ENCODE measurements at regions not wholly inside any gene's neighbourhood (a gene's known extent, or its start where the extent isn't known, plus 50 kb on each side); places are given as distances from the start of the nearest gene placed in this dataset.
"Not testable (repeated sequence)": the region's sequence is repeated elsewhere in the genome, so short reads cannot be mapped to it uniquely, and the experiment has no call there.

DNA sequence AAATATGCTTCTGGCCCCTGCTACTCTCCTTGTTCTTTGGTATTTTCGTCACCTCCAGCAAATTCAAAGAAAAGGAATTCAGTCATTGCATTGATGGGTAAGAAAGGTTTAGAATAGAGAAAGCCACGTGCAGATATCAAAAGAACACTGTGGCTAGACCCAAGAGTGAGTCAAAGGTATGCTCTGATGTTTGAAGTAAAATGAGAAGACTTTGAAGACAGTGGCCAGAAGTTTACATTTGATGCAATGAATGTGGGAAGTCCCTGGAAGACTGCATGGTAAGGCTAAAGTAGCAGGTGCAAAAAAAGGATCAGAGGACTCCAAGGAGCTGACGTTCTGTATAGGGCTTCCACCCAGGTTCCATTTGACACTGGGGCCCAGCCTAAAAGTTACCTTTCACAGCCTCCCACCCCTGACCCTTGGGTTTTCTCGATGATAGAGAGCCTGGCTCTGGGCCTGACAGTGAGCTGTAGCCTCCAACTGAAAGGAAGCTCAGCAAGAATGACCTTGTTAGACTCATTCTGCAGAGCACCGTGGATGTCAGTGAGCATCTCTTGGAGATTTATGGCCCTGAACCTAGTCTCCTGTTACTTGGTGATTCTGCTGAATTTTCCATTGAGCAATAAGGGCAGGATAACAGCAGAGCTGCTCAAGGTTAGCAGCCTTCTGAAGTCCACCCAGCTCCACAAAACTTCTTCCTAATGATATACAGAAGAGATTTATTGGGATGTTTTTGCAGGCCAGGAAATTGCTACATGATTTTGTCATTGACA lies 223.7 kb upstream of the RBBP8 start:
- Mint-ChIP-seq H3K27me3 (peaks cover 2% of the 10 kb centered on the region), H3K9me3 (no peaks in the 10 kb centered on the region), H3K36me3 (no peaks in the 10 kb centered on the region), H3K4me1 (peaks cover 3% of the 10 kb centered on the region), H3K4me3 (no peak overlapping the region), H3K27ac (no peak overlapping the region)
- ATAC-seq (ENCODE audit: low read depth) (no peak), DNase-seq (no peak)
- POLR2A ChIA-PET = no interaction called here

DNA sequence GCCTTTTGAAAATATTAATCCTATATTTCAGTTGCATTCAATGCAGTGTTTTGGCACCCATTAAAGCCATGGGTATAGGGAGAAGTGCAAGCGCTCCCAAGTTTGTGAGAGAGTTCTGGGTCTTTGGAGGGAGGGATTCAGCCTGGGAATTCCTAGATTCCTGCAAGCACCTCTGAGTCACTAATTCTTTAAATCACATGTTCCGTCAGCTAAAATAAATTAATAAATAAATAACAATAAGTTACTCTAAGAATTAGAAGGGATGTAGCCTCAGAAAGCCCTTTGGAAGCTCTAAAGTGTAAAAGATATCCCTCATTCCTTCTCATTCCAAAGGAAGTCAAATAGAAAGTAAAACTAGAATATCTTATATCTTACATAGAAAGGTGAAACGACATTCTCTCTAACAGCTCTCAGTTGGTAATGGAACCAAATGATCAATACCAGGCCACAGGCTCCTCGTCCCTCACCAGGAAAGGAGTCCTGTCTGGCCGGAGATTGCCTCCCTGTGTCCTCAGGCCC lies 222.4 kb upstream of the RBBP8 start:
- DNase-seq (no peak), ATAC-seq (ENCODE audit: low read depth) (no peak)
- no peak overlapping the region for H3K27ac Mint-ChIP-seq
- POLR2A ChIA-PET = no interaction called here
- peaks cover 2% of the 10 kb centered on the region for H3K27me3 Mint-ChIP-seq
- H3K4me3 Mint-ChIP-seq = no peak overlapping the region
- no peaks in the 10 kb centered on the region for H3K36me3 Mint-ChIP-seq
- peaks cover 3% of the 10 kb centered on the region for H3K4me1 Mint-ChIP-seq
- H3K9me3 Mint-ChIP-seq = no peaks in the 10 kb centered on the region

DNA sequence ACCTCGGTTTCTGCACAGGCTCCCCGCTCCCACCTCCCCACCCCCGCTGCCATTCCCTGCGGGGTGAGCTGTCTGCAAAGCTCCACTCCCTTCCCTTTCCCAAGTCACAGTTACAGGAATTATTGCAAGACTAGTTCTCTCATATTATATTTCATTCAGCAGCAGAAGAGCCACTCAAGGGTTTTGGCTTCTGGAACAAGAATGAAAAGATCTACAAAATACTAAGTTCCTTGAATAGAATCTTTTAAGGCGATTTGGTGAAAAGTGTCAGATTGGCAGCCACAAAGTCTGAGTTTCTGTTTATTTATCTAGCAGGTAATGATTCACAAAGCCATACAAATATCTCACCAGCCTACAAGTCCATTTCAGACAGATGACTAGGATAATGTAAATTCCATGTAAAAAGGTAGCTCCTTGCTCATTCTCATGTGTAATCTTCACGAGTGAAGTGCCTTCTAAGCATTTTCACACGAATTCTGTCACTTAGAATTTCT lies 221.9 kb upstream of the RBBP8 start:
- Mint-ChIP-seq H3K4me3 (no peak overlapping the region), H3K27ac (no peak overlapping the region), H3K4me1 (peaks cover 3% of the 10 kb centered on the region), H3K9me3 (no peaks in the 10 kb centered on the region), H3K36me3 (no peaks in the 10 kb centered on the region), H3K27me3 (peaks cover 2% of the 10 kb centered on the region)
- POLR2A ChIA-PET = no interaction called here
- DNase-seq (no peak), ATAC-seq (ENCODE audit: low read depth) (no peak)

DNA sequence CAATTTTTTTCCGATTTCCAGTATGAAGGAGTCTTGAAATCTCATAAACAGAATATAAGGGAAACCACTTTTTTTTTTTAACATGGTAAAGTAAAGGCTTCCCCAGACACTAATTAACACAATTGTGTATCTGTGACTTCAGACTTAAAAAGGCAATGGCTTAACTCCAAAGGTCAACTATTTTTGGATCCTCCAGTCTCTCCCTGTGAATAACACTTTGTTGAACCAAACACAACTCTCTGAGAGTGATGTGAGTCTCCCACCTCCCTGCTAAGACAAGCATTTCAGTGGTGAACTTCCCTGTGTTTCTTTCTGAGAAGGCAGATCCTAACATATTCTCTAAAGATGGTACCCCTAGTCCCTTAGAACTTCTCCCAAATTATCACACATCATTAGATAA lies 219.6 kb upstream of the RBBP8 start:
- peaks cover 2% of the 10 kb centered on the region for H3K27me3 Mint-ChIP-seq

DNA sequence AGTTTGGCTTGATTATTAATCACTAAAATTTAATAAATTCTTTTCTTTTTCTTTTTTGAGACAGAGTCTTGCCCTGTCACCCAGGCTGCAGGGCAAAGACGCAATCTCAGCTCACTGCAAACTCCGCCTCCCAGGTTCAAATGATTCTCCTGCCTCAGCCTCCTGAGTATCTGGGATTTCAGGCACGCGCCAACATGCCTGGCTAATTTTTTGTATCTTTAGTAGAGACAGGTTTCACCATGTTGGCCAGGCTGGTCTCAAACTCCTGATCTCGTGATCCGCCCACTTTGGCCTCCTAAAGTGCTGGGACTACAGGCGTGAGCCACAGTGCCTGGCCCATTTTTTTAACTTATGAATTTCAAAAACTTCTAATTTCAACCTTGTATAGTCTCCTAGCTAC lies 215.6 kb upstream of the RBBP8 start:
- ATAC-seq (ENCODE audit: low read depth); H3K27ac Mint-ChIP-seq; H3K27me3 Mint-ChIP-seq; H3K4me3 Mint-ChIP-seq; H3K36me3 Mint-ChIP-seq; DNase-seq; H3K4me1 Mint-ChIP-seq; POLR2A ChIA-PET; H3K9me3 Mint-ChIP-seq: not testable (repeated sequence)

More for the DNA sequence above, 219.6 kb upstream of the RBBP8 start:
- ATAC-seq (ENCODE audit: low read depth) (no peak), DNase-seq (no peak)
- Mint-ChIP-seq H3K4me3 (no peak overlapping the region), H3K36me3 (no peaks in the 10 kb centered on the region), H3K27ac (no peak overlapping the region), H3K4me1 (peaks cover 3% of the 10 kb centered on the region), H3K9me3 (no peaks in the 10 kb centered on the region)
- POLR2A ChIA-PET = no interaction called here

DNA sequence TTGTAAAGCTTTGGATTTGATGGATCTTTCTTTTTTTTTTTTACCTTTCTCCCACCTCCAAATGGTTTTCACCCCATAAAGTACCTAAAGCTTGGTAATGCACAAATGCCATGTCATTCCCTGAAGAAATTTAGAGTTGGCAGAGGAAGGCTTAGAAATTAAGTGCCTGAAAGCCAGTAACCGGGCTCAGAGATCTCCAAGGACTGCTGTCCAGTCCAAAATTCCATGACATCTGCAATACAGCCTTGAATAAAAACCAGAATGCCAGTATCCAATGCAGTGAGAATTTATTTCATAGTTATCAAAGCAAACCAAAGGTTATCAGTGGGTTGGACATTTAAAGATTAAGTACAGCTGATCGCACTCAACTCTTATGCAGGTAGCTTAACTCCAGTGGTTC lies 209.9 kb upstream of the RBBP8 start:
- H3K27ac Mint-ChIP-seq = no peak overlapping the region
- no peaks in the 10 kb centered on the region for H3K36me3 Mint-ChIP-seq
- H3K4me3 Mint-ChIP-seq = no peak overlapping the region
- H3K9me3 Mint-ChIP-seq = no peaks in the 10 kb centered on the region
- ATAC-seq (ENCODE audit: low read depth) (no peak), DNase-seq (no peak)
- POLR2A ChIA-PET = no interaction called here
- peaks cover 2% of the 10 kb centered on the region for H3K27me3 Mint-ChIP-seq
- H3K4me1 Mint-ChIP-seq = no peaks in the 10 kb centered on the region

DNA sequence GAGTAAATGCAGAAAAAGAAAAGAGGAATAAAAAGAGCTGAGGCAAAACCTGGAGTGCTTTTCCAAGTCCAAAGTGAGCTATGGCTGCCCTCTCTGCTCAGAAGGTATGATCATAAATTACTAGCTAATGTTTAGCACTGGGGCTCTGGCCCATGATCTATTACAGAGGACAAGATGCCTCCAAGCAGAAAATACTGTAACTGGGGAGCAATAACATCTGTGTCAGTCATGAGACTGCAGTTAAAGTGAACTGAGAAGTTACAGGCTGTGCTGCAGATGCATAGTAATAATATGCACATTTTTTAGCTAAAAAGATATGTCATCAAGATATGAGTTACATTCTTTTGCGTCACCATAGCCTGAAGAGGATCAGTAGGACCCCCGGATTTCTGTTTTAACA lies 209.4 kb upstream of the RBBP8 start:
- H3K36me3 Mint-ChIP-seq = no peaks in the 10 kb centered on the region
- POLR2A ChIA-PET = no interaction called here
- DNase-seq = no peak
- H3K27me3 Mint-ChIP-seq = peaks cover 8% of the 10 kb centered on the region
- no peaks in the 10 kb centered on the region for H3K9me3 Mint-ChIP-seq
- no peak overlapping the region for H3K27ac Mint-ChIP-seq
- no peak for ATAC-seq (ENCODE audit: low read depth)
- no peaks in the 10 kb centered on the region for H3K4me1 Mint-ChIP-seq
- H3K4me3 Mint-ChIP-seq = no peak overlapping the region

DNA sequence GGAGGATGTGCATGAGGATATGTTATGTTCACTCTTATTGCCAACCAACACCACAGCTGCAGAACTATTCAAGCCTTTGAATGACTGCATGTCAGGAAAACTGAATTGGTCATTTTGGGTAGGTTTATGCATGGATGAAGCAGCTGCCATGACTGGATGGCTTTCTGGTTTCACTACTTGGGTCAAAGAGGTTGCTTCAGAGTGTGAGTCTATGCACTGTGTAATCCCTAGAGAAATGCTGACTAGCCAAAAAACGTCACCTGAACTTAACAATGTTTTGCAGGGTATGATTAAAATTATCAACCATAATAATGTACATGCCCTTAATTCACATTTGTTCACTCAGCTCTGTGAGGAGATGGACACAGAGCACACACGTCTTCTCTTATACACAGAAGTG lies 206.7 kb upstream of the RBBP8 start:
- ATAC-seq (ENCODE audit: low read depth) (no peak), DNase-seq (no peak)

DNA sequence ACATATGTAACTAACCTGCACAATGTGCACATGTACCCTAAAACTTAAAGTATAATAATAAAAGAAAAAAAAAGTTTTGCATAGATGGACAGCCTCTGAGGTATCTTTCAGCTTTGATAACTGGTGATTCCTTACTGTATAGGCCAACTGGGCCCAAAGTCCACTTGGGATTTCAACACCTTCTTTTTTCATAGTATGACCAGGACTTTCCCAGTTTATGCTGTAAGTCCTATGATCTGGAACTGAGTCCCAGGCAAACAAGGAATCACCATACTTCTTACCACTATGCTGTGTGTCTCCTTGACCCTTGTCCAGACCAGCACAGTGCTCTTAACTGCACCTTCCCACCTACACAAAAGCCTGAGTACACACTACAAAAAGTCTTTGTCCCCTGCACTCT lies 205.1 kb upstream of the RBBP8 start:
- peaks cover 18% of the 10 kb centered on the region for H3K27me3 Mint-ChIP-seq
- DNase-seq (no peak), ATAC-seq (ENCODE audit: low read depth) (no peak)
- H3K36me3 Mint-ChIP-seq = no peaks in the 10 kb centered on the region
- H3K4me3 Mint-ChIP-seq = no peak overlapping the region
- POLR2A ChIA-PET = no interaction called here
- no peaks in the 10 kb centered on the region for H3K9me3 Mint-ChIP-seq
- no peak overlapping the region for H3K27ac Mint-ChIP-seq
- no peaks in the 10 kb centered on the region for H3K4me1 Mint-ChIP-seq

More for the DNA sequence above, 206.7 kb upstream of the RBBP8 start:
- Mint-ChIP-seq H3K27me3 (peaks cover 12% of the 10 kb centered on the region), H3K36me3 (no peaks in the 10 kb centered on the region), H3K4me3 (no peak overlapping the region), H3K27ac (no peak overlapping the region), H3K4me1 (no peaks in the 10 kb centered on the region), H3K9me3 (no peaks in the 10 kb centered on the region)
- POLR2A ChIA-PET = no interaction called here

DNA sequence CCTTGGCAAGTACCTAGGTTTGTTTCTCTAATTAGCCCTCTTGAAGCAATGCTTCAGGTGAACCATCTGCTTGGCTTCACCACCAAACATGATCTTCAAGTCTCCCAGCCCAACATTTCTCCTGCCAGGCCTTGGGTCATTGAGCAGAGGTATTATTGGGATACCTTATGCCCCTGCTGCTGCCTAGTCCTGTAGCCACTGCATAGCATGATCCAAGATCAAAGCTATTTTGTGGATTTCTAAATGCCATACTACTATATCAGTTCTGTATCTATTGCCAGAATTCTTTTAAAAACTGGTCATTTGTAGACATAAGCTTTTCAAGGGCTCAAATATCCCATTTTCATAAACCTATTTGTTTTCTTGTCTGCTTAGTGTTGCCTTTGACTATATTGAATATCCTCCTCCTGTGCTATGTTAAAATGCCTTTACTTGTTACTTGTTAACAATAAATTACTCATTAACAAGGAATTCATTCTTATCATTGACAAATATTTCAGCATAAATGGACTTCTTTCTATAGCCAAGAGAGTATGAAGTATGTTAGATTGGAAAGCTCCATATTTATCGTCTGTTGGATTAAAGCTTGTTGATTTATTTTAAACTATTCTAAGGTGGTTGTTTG lies 204.5 kb upstream of the RBBP8 start:
- Mint-ChIP-seq H3K9me3 (no peaks in the 10 kb centered on the region), H3K27ac (no peak overlapping the region), H3K27me3 (peaks cover 21% of the 10 kb centered on the region), H3K36me3 (no peaks in the 10 kb centered on the region), H3K4me1 (no peaks in the 10 kb centered on the region), H3K4me3 (no peak overlapping the region)
- POLR2A ChIA-PET = no interaction called here
- no peak for DNase-seq
- ATAC-seq (ENCODE audit: low read depth) = no peak

DNA sequence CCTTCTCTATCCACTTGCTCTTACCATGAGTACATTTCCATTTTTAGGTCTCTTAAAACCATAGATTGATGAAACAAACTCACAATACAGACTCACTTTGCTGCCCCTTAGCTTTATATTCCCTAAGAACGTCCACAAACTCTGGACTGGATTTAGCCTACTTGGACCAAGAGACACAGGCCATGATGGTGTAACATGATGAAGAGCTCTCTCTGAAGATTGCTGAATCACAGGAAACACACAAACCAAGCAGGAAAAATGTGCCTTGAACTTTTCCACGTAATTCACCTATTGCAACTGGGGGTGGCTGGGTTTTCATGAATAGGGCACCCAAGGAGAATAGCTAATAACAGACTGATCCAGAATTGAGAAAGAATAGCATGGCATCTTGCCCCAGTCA lies 201.7 kb upstream of the RBBP8 start:
- no peak for DNase-seq
- ATAC-seq (ENCODE audit: low read depth) = no peak
- POLR2A ChIA-PET = no interaction called here
- peaks cover 2% of the 10 kb centered on the region for H3K4me1 Mint-ChIP-seq
- no peaks in the 10 kb centered on the region for H3K9me3 Mint-ChIP-seq
- H3K36me3 Mint-ChIP-seq = no peaks in the 10 kb centered on the region
- no peak overlapping the region for H3K27ac Mint-ChIP-seq
- H3K4me3 Mint-ChIP-seq = no peak overlapping the region
- H3K27me3 Mint-ChIP-seq = peaks cover 22% of the 10 kb centered on the region

DNA sequence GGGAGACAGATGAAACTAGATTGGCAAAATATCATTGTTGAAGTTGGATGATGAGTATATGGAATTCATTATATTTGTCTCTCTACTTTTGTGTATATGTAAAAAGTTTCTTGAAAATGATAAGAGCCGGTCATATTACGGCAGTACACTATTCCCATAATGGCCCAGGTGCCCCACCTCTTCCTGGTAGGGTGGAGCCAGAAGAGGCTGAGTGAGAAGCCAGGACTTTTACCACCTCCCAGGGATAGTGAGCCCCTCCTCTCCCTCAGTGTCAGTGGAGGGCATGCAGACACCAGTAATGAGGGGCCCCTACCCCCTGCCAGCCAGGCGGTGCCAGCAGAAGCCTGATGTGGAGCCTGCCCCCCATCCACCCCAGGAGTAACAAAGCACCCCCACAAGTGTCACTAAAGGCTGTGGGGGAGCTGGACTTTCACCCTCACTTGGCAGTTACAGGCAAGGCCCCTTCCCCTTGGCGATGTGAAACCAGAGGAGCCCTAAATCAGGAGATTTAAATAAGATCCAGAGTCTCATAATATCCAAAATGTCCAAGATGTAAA lies 198.9 kb upstream of the RBBP8 start:
- no peak overlapping the region for H3K4me3 Mint-ChIP-seq
- DNase-seq (no peak), ATAC-seq (ENCODE audit: low read depth) (no peak)
- H3K36me3 Mint-ChIP-seq = no peaks in the 10 kb centered on the region
- H3K27me3 Mint-ChIP-seq = peaks cover 15% of the 10 kb centered on the region
- no peaks in the 10 kb centered on the region for H3K9me3 Mint-ChIP-seq
- no peak overlapping the region for H3K27ac Mint-ChIP-seq
- POLR2A ChIA-PET = no interaction called here
- peaks cover 2% of the 10 kb centered on the region for H3K4me1 Mint-ChIP-seq

DNA sequence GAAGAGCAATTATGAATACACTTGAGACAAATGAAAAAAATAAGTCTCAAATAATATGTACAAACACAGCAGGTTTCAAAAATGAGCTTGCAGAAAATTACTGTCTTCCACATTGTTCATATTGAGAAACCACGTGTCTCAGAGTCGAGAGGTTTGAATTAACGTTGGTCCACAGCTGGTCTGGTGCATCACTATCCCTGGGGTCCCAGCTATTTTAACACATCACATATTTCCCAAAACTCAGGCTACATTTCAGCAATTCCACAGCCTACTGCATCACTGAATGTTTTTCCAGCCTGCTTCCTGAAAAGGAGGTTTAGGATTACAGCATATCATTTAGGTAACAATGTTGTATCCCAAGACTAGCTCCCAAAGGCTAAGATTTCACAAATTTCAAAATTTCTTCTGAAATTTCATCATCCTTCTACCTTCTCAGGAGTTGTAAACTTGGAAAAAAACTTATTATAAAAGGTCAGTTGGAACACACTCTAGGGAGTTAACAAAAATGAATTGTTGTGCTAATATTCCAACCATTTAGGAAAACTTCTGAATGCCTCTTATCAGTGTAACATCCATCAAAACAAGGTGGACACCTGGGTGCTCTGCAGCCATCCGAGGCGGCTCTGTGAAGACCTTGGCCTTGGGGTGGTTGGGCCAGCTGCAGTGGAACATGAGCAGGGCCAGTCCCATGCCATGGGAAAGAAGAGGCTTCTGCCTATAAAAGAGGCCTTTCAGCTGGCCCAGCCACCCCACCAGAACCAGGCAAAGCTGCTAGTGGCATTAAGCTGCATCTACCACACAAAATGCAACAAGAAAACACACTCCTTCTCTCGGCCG lies 198.1 kb upstream of the RBBP8 start:
- Mint-ChIP-seq H3K4me1 (peaks cover 7% of the 10 kb centered on the region), H3K27ac (no peak overlapping the region), H3K27me3 (peaks cover 14% of the 10 kb centered on the region), H3K9me3 (no peaks in the 10 kb centered on the region), H3K36me3 (no peaks in the 10 kb centered on the region), H3K4me3 (no peak overlapping the region)
- POLR2A ChIA-PET = no interaction called here
- ATAC-seq (ENCODE audit: low read depth) (no peak), DNase-seq (no peak)
